GM10266 (cell line): ENCODE measurements at regions not wholly inside any gene's neighbourhood (a gene's known extent, or its start where the extent isn't known, plus 50 kb on each side); places are given as distances from the start of the nearest gene placed in this dataset.

Experiments used
- DNase-seq: peaks from one replicate; pipeline ENCODE4 v3.0.0; 2012; ENCODE audit errors: extremely low spot score
- CTCF ChIP-seq: IDR thresholded peaks from 2 replicates; pipeline ENCODE4 v1.5.1; 2012; ENCODE audit warnings: mild to moderate bottlenecking, low read depth; ENCODE audit not compliant: control insufficient read depth, insufficient read depth; ENCODE audit errors: missing control alignments

GRCh38 chr10:85188770-85189484 lies 860.5 kb downstream of the CCSER2 start:
- no peak for DNase-seq
- no peak for TF ChIP-seq CTCF

- no peak for TF ChIP-seq CTCF
- no peak for DNase-seq
Measured at GRCh38 chr10:85193796-85194195, 865.4 kb downstream of the CCSER2 start.

GRCh38 chr10:85194706-85195105 lies 866.3 kb downstream of the CCSER2 start:
- DNase-seq = no peak
- no peak for TF ChIP-seq CTCF

- TF ChIP-seq CTCF = no peak
- no peak for DNase-seq
Measured at GRCh38 chr10:85195596-85195995, 867.2 kb downstream of the CCSER2 start.

- no peak for TF ChIP-seq CTCF
- no peak for DNase-seq
Measured at GRCh38 chr10:85204814-85205213, 876.4 kb downstream of the CCSER2 start.

- no peak for DNase-seq
- no peak for TF ChIP-seq CTCF
Measured at GRCh38 chr10:85212526-85212925, 884.1 kb downstream of the CCSER2 start.

- no peak for DNase-seq
- no peak for TF ChIP-seq CTCF
Measured at GRCh38 chr10:85213493-85213892, 885.1 kb downstream of the CCSER2 start.
